Sigmoid colon (tissue), 3 donors: ENCODE measurements at regions not wholly inside any gene's neighbourhood (a gene's known extent, or its start where the extent isn't known, plus 50 kb on each side); places are given as distances from the start of the nearest gene placed in this dataset.

Experiments
- CTCF ChIP-seq, 4 experiments: fragments of 450-650 bp in 3 of 4; fragments of 200-600 bp in 1 of 4; IDR thresholded peaks; one replicate each; pipeline ENCODE4 v1.5.1; 2016 to 2019; ENCODE audit warnings: antibody characterized with exemption in 4 of 4, mild to moderate bottlenecking in 3 of 4, moderate library complexity in 2 of 4
- POLR2A ChIP-seq, 2 donors: fragments of 450-650 bp; IDR thresholded peaks; one replicate each; pipeline ENCODE4 v1.6.1; 2016; ENCODE audit warnings: antibody characterized with exemption in 2 of 2, mild to moderate bottlenecking in 2 of 2, moderate library complexity in 2 of 2

GRCh38 chr7:36053589-36053988, 99.5 kb upstream of the EEPD1 start:
- TF ChIP-seq CTCF (IDR thresholded peaks at IDR 0.05) (no peak), POLR2A (IDR thresholded peaks at IDR 0.05) (no peak)
